Muscle layer of duodenum (tissue), 2 donors: ENCODE measurements at regions not wholly inside any gene's neighbourhood (a gene's known extent, or its start where the extent isn't known, plus 50 kb on each side); places are given as distances from the start of the nearest gene placed in this dataset.

Source experiments
- H3K27ac ChIP-seq: one replicate; pipeline ENCODE4 v1.7.0; 2013; ENCODE audit warnings: mild to moderate bottlenecking, low read length
- H3K27me3 ChIP-seq: one replicate; pipeline ENCODE4 v1.7.0; 2013; ENCODE audit warnings: low read depth, mild to moderate bottlenecking, control low read depth, low read length
- H3K36me3 ChIP-seq, 2 donors: one replicate each; pipeline ENCODE4 v1.7.0; 2013; ENCODE audit warnings: low read length in 2 of 2, control low read depth in 1 of 2, mild to moderate bottlenecking in 1 of 2; ENCODE audit not compliant: insufficient read depth in 2 of 2, control insufficient read depth in 1 of 2
- H3K4me1 ChIP-seq, 2 donors: one replicate each; pipeline ENCODE4 v1.7.0; 2013; ENCODE audit warnings: low read length in 2 of 2, mild to moderate bottlenecking in 2 of 2, control low read depth in 1 of 2, moderate library complexity in 1 of 2; ENCODE audit not compliant: insufficient read depth in 2 of 2, control insufficient read depth in 1 of 2
- H3K4me3 ChIP-seq, 2 donors: one replicate each; pipeline ENCODE4 v1.7.0; 2013; ENCODE audit warnings: low read length in 2 of 2, low read depth in 1 of 2, mild to moderate bottlenecking in 1 of 2
- H3K9me3 ChIP-seq, 2 donors: one replicate each; pipeline ENCODE4 v1.7.0; 2013; ENCODE audit warnings: low read length in 2 of 2, control low read depth in 1 of 2, mild to moderate bottlenecking in 1 of 2; ENCODE audit not compliant: control insufficient read depth in 1 of 2
- donor health status: healthy.

- Histone ChIP-seq H3K27ac (no peak overlapping the region), H3K4me3 (no peak overlapping the region), H3K36me3 (no peaks in the 10 kb centered on the region), H3K9me3 (no peaks in the 10 kb centered on the region), H3K27me3 (no peaks in the 10 kb centered on the region), H3K4me1 (no peaks in the 10 kb centered on the region)
Observed at GRCh38 chr1:87474098-87474497, 145.4 kb downstream of the LMO4 start.

GRCh38 chr1:87478231-87478630, 149.6 kb downstream of the LMO4 start:
- Histone ChIP-seq H3K4me3 (no peak overlapping the region), H3K9me3 (no peaks in the 10 kb centered on the region), H3K36me3 (no peaks in the 10 kb centered on the region), H3K4me1 (no peaks in the 10 kb centered on the region), H3K27me3 (no peaks in the 10 kb centered on the region), H3K27ac (no peak overlapping the region)

- Histone ChIP-seq H3K36me3 (no peaks in the 10 kb centered on the region), H3K4me3 (no peak overlapping the region), H3K4me1 (peaks cover 0 to 7% of the 10 kb centered on the region in 2 donors), H3K27ac (no peak overlapping the region), H3K9me3 (no peaks in the 10 kb centered on the region), H3K27me3 (no peaks in the 10 kb centered on the region)
Observed at GRCh38 chr1:87495147-87495546, 166.5 kb downstream of the LMO4 start.

- peak overlapping the region in 1 of 2 donors; percentile 19 for H3K4me3 ChIP-seq
- H3K27me3 ChIP-seq, result no peaks in the 10 kb centered on the region
- no peak overlapping the region for H3K27ac ChIP-seq
- no peaks in the 10 kb centered on the region for H3K9me3 ChIP-seq
- no peaks in the 10 kb centered on the region for H3K36me3 ChIP-seq
- peaks cover 0 to 7% of the 10 kb centered on the region in 2 donors for H3K4me1 ChIP-seq
Observed at GRCh38 chr1:87495870-87496269, 167.2 kb downstream of the LMO4 start.

- peaks cover 0 to 7% of the 10 kb centered on the region in 2 donors for H3K4me1 ChIP-seq
- no peaks in the 10 kb centered on the region for H3K27me3 ChIP-seq
- no peaks in the 10 kb centered on the region for H3K36me3 ChIP-seq
- no peak overlapping the region for H3K27ac ChIP-seq
- H3K4me3 ChIP-seq, result no peak overlapping the region
- no peaks in the 10 kb centered on the region for H3K9me3 ChIP-seq
Observed at GRCh38 chr1:87497380-87498203, 168.9 kb downstream of the LMO4 start.

- no peaks in the 10 kb centered on the region for H3K36me3 ChIP-seq
- H3K4me3 ChIP-seq, result no peak overlapping the region
- no peaks in the 10 kb centered on the region for H3K4me1 ChIP-seq
- no peaks in the 10 kb centered on the region for H3K27me3 ChIP-seq
- H3K27ac ChIP-seq, result no peak overlapping the region
- no peaks in the 10 kb centered on the region for H3K9me3 ChIP-seq
Observed at GRCh38 chr1:87501738-87502137, 173.1 kb downstream of the LMO4 start.

- H3K9me3 ChIP-seq, result no peaks in the 10 kb centered on the region
- no peaks in the 10 kb centered on the region for H3K27me3 ChIP-seq
- H3K4me1 ChIP-seq, result no peaks in the 10 kb centered on the region
- no peak overlapping the region for H3K4me3 ChIP-seq
- no peaks in the 10 kb centered on the region for H3K36me3 ChIP-seq
- no peak overlapping the region for H3K27ac ChIP-seq
Observed at GRCh38 chr1:87505391-87505983, 176.8 kb downstream of the LMO4 start.

GRCh38 chr1:87506147-87506546, 177.5 kb downstream of the LMO4 start:
- Histone ChIP-seq H3K4me3 (no peak overlapping the region), H3K27ac (no peak overlapping the region), H3K9me3 (no peaks in the 10 kb centered on the region), H3K27me3 (no peaks in the 10 kb centered on the region), H3K4me1 (no peaks in the 10 kb centered on the region), H3K36me3 (no peaks in the 10 kb centered on the region)

- no peaks in the 10 kb centered on the region for H3K36me3 ChIP-seq
- H3K27me3 ChIP-seq, result no peaks in the 10 kb centered on the region
- no peaks in the 10 kb centered on the region for H3K9me3 ChIP-seq
- no peak overlapping the region for H3K4me3 ChIP-seq
- no peak overlapping the region for H3K27ac ChIP-seq
- H3K4me1 ChIP-seq, result no peaks in the 10 kb centered on the region
Observed at GRCh38 chr1:87508247-87508787, 179.6 kb downstream of the LMO4 start.

GRCh38 chr1:87510540-87510939, 181.9 kb downstream of the LMO4 start:
- H3K27me3 ChIP-seq, result no peaks in the 10 kb centered on the region
- H3K4me1 ChIP-seq, result no peaks in the 10 kb centered on the region
- no peaks in the 10 kb centered on the region for H3K9me3 ChIP-seq
- H3K27ac ChIP-seq, result no peak overlapping the region
- no peak overlapping the region for H3K4me3 ChIP-seq
- no peaks in the 10 kb centered on the region for H3K36me3 ChIP-seq

GRCh38 chr1:87511449-87511848, 182.8 kb downstream of the LMO4 start:
- no peaks in the 10 kb centered on the region for H3K4me1 ChIP-seq
- H3K27ac ChIP-seq, result no peak overlapping the region
- no peaks in the 10 kb centered on the region for H3K36me3 ChIP-seq
- no peaks in the 10 kb centered on the region for H3K9me3 ChIP-seq
- no peak overlapping the region for H3K4me3 ChIP-seq
- H3K27me3 ChIP-seq, result no peaks in the 10 kb centered on the region
